NCI-H1930 (cell line): ENCODE measurements at regions not wholly inside any gene's neighbourhood (a gene's known extent, or its start where the extent isn't known, plus 50 kb on each side); places are given as distances from the start of the nearest gene placed in this dataset.
"Not testable (repeated sequence)": the region's sequence is repeated elsewhere in the genome, so short reads cannot be mapped to it uniquely, and the experiment has no call there.

Source experiments
- DNase-seq, 2 experiments: peaks; one replicate each; lab custom pipeline; 2025; lab: John Stamatoyannopoulos, UW

DNA sequence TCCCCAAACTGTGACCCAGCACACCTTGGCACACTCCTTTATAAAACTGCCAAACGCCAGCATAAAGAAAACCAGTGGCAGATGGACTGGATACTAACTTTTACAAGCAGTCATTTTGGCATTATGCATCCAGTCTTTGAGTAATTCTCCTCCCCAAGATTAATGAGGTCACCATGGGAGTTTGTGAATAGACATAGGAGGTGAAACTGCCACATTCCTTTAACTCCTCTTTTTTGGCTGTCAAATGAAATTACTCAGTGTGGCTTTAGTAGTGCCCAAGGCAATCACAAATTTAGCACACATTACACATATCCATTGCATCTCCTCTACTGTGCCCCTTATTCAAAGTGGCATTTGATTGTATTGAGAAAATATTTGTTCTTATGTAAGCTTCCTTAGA lies 315.3 kb upstream of the FGF13 start:
- no peak for DNase-seq

DNA sequence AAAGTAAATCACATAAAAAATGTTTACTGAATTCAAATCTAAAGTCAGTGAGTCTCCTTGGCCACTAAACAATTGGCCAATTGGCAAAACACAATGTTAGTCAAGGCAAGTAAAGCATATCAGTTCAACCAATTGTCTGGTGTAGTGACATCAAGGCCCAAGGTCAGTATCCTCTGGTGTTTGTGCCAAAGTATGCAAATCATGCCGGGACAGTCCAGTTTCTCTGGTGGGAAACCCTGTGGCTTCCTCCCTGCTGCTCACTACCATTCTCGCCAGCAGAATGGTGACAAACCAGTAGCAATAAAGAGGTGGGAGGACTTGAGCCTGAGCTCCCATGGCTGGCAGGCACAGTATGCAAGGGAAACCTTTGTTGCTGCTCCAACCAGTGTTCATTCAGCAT lies 314.9 kb upstream of the FGF13 start:
- no peak for DNase-seq

DNA sequence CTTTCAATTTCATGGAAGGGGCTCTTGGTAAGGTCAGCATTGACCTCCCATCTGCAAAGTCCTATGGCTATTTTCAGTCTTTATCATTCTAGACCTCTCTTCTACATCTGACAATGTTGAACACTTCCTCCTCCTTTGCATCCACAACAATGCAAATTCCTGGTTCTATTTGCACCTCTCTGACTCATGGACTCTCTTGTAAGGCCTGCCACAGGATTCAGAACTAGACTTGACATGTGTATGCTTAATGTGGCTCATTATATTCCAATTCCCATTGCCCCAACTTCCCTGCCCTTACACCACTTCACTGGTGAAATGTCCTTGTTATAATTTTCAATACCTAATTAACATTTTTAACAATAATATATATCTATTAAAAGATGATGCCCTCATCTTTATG lies 314.3 kb upstream of the FGF13 start:
- DNase-seq: no peak

DNA sequence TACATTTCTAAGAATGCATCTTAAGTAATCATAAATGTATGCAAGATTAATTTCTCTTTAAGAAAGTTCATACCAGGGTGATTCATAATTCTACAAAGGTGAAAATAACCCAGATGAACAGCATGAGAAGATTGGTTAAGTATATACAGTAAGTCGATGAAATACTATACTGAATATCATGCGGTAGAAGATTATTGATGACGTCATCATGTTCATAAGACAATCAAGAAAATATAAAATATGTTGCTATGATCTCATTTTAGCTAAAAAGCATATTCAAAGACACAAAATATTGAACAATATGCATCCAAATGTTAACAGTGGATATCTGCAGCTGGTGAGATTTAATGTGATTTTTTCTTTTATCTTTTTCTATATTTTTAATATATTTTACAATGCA lies 312.0 kb upstream of the FGF13 start:
- DNase-seq: no peak

DNA sequence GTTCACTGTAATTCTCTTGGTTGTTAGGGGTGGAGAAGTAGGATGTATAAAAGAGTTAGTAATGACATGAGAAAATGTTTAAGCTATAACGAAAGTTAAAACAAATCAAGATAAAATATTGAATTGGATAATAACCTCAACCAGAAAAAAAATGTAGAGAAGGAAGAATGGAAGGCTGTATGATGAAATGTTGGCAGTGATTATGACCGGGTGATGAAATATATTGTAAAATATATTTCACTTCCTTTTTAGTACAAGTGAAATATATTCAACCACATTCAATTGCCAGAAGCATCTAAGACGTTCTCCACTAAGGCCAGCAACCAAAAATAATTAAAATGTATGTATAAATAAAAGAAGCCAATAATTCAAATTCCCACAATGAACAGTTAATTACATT lies 309.3 kb upstream of the FGF13 start:
- DNase-seq: no peak

DNA sequence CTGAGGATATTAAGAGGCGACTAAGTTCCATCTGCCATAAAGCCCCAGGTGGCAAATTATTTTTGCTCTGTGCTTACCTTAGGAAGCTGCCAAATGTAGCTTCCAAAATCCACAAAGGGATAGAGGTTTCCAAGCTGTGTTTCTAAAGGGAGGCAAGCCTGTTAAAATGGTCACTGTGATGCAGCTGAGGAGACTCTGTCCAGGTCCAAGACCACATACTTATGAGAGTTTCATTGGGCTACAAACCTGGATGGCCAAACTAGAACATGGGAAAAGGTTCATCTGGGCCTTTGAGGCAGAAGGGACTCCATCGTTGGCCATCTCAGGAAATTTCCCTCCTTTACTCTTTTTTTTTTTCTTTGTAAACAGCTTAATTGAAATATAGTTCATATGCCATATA lies 306.9 kb upstream of the FGF13 start:
- no peak for DNase-seq

DNA sequence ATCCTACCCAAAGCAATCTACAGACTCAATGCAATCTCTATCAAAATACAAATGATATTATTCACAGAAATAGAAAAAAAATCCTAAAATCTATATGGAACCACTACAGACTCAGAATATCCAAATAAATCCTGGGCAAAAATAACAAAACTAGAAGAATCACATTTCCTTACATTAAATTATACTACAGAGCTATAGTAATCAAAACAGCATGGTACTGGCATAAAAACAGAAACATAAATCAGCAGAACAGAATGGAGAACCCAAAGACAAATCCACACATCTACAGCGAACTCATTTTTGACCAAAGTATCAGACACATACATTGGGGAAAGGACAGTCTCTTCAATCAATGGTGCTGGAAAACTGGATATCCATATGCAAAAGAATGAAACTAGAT lies 304.1 kb upstream of the FGF13 start:
- no peak for DNase-seq

DNA sequence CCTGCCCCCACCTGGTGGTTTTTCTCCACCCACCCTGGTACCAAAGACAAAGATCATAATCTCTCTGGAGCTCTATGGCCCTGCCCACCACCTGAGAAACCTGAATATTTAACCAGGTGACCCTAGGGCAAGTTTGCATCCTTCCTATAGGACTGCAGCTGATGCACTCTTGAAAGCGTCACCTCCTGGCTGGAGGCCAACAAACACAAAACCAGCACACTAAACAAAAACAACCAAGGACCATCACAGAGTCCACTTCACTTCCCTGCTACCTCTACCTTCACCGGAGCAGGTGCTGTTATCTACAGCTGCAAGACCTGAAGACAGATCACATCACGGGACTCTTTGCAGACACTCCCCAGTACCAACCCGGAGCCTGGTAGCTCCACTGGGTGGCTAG lies 296.7 kb upstream of the FGF13 start:
- DNase-seq: no peak

DNA sequence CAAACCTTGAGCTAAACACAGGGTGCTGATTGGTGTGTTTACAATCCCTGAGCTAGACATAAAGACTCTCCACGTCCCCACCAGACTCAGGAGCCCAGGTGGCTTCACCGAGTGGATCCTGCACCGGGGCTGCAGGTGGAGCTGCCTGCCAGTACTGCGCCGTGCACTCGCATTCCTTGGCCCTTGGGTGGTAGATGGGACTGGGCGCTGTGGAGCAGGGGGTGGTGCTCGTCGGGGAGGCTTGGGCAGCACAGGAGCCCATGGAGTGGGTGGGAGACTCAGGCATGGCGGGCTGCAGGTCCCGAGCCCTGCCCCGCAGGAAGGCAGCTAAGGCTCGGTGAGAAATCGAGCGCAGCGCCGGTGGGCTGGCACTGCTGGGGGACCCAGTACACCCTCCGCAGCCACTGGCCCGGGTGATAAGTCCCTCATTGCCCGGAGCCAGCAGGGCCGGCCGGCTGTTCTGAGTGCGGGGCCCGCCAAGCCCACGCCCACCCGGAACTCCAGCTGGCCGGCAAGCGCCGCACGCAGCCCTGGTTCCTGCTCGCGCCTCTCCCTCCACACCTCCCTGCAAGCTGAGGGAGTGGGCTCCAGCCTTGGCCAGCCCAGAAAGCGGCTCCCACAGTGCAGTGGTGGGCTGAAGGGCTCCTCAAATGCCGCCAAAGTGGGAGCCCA lies 292.5 kb upstream of the FGF13 start:
- DNase-seq: not testable (repeated sequence)

DNA sequence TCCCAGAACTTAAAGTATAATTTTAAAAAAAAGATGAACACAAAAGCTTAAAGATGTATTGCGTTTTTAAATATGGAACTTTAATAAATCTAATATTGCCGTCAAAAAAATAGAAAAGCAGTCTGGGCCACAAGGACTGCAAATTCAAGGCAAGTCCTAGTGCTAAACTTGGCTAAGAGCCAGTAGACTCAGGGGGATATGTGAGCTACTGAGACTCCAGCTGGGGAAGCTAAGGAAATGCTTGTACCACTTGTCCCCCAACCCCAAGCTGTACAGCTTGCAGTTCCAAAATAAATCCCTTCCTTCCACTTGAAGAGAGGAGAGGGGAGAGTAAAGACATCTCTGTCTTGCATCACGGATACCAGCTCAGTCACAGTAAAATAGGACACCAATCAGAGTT lies 290.8 kb upstream of the FGF13 start:
- no peak for DNase-seq

DNA sequence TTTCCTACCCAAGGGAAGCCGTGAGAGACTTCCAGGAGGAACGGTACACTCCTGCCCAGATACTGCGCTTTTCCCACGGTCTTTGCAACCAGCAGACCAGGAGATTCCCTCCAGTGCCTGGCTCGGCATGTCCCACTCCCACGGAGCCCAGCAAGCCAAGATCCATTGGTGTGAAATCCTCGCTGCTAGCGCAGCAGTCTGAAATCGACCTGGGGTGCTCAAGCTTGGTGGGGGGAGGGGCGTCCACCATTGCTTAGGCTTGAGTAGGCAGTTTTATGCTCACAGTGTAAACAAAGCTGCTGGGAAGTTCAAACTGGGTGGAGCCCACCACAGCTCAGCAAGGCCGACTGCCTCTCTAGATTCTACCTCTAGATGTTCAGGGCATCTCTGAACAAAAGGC lies 284.8 kb upstream of the FGF13 start:
- no peak for DNase-seq

DNA sequence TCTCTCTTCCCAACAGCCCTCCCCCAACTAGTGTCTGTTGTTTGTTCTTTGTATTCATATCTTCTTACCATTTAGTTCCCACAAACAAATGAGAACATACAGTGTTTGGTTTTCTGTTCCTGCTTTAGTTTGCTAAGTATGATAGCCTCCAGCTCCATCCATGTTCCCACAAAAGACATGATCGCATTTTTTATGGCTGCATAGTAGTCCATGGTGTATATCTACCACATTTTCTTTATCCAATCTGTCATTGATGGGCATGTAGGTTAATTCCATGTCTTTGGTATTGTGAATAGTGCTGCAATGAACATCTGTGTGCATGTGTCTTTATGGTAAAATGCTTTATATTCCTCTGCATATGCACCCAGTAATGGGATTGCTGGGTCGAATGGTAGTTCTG lies 283.9 kb upstream of the FGF13 start:
- DNase-seq: no peak

DNA sequence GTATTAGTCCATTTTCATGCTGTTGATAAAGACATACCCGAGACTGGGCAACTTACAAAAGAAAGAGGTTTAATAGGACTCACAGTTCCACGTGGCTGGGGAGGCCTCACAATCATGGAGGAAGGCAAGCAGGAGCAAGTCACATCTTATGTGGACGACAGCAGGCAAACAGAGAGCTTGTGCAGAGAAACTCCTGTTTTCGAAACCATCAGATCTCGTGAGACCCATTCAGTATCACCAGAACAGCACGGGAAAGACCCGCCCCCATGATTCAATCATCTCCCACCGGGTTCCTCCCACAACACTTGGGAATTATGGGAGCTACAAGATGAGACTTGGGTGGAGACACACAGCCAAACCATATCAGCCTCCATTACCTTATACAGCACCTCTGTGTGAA lies 278.9 kb upstream of the FGF13 start:
- not testable (repeated sequence) for DNase-seq

DNA sequence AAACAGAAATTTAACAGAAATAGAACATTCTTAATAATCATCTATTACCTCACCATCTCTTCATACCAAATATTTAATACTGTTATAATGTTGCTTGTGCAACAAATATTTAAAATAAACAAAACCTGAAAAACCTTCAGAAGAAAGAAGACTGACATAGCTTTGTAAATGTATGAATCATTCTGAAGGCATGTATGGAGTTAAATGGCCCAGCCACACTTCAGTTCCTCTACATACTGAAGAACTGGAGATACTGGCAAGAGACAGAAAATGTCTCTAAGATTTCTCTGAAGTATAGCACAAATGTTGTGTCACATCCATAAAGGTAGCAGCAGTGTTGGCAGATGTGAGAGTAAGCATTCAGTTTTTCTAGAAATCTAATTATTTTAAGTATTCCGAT lies 275.3 kb upstream of the FGF13 start:
- DNase-seq: no peak

DNA sequence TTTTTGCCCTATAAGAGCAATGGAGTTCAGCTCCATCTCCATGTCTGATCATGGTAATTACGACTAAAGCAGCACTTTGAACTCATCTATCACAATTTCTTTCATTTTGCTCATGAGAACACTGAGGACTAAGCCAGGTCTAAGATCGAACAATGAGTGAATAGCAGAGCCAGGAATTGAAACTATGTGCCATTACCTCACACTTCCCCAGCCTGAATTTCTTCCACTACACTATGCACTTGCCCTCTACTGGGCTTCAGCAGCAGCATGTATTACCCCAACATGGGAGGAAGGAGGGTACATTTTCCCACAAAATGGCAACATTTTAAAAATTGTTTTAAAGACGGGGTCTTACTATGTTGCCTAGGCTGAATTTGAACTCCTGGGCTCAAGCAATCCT lies 274.7 kb upstream of the FGF13 start:
- DNase-seq: no peak

DNA sequence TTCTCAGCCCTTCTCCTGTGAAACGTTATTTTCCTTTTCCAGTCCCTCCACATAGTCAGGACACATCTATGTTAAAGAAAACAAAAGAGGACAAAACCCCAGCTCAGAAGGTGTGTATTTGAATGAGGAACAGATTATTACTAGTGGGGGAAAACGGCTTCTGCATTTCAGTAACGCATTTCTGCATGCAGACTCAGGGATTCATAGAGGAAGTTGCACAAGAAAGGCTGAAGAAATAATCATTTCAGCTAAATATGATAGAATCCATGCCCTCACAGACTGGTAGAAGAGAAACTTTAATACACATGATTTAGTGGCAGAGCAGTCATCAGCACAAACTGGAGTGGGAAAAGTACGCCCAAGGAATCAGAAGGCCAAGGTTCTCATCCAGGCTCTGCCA lies 270.8 kb upstream of the FGF13 start:
- DNase-seq: no peak

DNA sequence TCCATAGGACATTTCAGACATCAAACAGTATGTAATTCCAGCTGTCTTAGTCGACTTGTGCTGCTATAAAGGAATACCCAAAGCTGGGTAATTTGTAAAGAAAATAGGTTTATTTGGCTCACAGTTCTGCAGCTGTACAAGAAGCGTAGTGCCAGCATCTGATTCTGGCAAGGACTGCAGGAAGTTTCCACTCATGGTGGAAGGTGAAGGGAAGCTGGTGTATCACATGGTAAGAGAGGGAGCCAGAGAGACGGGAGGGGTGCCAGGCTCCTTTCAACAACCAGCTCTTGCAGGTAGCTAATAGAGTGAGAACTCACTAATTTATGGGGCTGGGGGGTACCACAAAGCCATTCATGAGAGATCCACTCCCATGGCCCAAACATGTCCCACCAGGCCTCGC lies 253.0 kb upstream of the FGF13 start:
- DNase-seq: no peak

DNA sequence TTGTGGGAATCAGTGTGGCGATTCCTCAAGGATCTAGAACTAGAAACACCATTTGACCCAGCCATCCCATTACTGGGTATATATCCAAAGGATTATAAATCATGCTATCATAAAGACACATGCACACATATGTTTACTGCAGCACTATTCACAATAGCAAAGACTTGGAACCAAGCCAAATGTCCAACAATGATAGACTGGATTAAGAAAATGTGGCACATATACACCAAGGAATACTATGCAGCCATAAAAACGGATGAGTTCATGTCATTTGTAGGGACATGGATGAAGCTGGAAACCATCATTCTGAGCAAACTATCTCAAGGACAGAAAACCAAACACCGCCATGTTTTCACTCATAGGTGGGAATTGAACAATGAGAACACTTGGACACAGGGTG lies 250.9 kb upstream of the FGF13 start:
- DNase-seq: not testable (repeated sequence)

DNA sequence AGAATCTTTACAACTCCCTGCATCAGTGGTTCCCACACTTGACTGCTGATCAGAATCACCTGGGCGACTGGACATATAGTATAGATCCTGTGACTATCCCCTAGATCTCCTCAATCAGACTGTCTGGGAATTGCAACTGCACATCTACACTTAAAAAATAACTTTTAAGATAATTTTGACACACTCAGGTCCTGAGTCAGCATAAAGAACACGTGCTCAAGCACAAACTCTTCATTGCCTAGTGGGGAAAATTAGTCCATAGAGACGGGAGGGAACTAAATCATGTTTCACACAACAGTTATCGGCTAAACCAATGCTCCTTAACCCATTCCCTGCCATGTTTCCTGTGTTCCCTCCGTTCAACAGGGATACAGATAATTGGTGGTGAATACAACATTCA lies 243.5 kb upstream of the FGF13 start:
- DNase-seq: no peak

DNA sequence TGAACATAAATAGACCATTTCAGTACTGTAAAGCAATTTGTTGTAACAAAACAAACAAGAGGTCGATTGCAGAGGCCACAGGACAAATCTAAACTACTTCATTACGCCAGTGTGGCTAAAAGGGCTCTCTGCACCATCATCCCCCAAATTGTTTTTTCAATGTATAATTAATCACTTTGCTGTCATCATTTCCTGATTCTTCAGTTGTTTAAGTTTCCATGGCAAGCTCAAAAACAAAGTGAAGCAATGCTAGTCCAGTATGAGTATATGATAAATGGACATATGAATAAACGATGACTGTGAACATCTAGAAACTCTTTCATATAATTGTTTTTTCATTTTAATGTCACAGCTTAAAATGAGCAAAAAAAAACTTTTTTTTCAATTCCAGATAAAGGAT lies 235.4 kb upstream of the FGF13 start:
- DNase-seq: no peak

DNA sequence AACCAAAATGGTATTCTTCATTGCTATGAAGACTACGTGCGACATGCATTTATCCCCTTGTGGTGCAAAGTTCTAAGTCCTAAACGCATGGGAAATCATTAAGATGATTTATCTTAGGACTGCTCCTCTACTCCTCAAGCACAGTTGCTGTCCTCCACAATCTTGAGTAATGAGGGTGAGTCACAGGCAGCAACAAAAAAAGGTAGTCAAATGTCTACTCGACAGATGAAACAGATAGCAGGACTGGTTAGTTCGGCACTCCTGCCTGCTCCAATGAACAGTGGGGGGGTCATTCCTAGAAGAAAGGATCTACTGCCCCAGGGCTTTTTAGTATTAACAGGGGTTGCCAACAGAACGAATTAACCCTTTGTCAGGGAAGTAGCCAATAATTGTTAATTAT lies 233.7 kb upstream of the FGF13 start:
- DNase-seq: no peak

DNA sequence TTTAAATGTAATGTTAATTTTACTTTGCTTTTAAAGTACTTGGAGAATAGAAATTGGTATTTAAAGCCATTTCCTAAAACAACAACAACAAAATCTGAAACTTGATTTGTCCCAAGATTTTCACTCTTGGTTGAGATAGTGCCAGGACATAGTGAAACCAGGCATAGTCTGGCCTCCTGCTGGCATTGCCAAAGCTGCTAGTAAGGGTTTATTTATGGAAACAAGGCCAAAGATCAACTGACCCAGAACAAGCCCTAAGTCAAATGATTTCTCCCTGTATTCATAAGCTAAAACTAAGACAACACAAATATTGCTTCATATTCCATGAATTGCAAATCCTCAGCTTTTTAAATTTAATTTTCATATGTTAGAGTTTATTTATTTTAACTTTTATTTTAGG lies 227.5 kb upstream of the FGF13 start:
- no peak for DNase-seq

DNA sequence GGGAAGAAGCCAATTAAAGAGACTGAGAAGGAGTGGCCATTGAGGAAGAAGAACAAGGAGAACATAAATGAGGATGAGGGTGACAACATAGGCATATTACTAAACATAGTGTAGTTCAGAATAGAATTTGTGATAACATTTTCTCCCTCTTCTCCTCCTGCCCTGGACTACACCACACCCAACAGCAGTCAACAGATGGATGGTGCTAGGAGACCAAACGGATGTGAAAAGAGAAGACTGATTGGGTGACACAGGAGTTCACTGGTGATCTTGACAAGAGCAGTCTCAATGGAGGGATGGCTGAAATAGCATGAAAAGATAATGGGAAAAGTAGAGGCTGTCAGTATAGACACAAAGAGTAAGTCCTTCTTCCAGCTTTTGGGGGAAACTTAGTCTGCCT lies 226.5 kb upstream of the FGF13 start:
- no peak for DNase-seq

DNA sequence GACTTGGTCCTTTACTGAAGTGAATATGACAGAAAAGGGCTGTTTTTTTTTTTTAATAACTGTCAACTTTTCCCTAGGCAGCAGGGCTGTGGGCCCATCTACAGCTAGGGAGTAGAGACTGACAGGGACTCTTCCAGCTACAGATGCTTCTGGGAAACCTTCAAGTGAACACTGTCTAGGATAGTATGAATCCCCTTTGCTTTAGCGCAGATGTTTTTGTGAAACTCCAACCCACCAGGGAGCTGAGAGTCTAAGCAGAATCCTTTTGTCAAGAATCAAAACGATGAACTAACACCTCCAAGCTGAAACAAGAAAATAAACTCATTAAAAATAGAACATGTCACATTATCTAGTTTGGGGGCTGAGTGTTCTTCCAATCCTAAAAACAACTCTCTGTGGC lies 219.7 kb upstream of the FGF13 start:
- no peak for DNase-seq

DNA sequence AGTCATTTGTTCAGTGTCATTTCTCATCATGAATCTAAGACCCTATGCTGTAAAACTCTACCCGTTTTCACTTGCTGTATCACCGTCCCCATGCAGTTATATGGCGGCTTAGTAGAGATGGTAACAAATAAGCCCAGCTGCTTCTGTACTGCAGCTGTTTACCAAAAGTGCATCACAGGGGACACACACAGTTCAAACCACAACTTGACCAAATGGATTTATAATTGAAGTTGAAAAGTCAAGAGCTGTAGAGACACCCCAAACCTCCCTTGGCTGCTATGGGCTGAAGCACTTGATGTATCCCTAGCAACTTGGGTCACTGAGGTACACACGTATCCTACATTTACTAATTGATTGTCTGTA lies 219.0 kb upstream of the FGF13 start:
- DNase-seq: no peak
